C4-2B (cell line): ENCODE measurements at regions not wholly inside any gene's neighbourhood (a gene's known extent, or its start where the extent isn't known, plus 50 kb on each side); places are given as distances from the start of the nearest gene placed in this dataset.

Source experiments
- CTCF ChIP-seq: fragments of 450-650 bp; conservative IDR thresholded peaks from 2 replicates; pipeline ENCODE4 v1.5.1; 2017; ENCODE audit warnings: mild to moderate bottlenecking
- ZFX ChIP-seq: fragments of 450-650 bp; IDR thresholded peaks from 2 replicates; pipeline ENCODE4 v1.6.1; 2017

GRCh38 chr7:126079581-126079980, 1150.0 kb upstream of the POT1 start:
- TF ChIP-seq CTCF (no peak), ZFX (no peak)
